Left ventricle myocardium superior (tissue), 1 donor: ENCODE measurements at regions not wholly inside any gene's neighbourhood (a gene's known extent, or its start where the extent isn't known, plus 50 kb on each side); places are given as distances from the start of the nearest gene placed in this dataset.
"Not testable (repeated sequence)": the region's sequence is repeated elsewhere in the genome, so short reads cannot be mapped to it uniquely, and the experiment has no call there.

Experiments
- ATAC-seq: fragments of 200-7000 bp; cut with Tn5 transposase; one replicate; pipeline ENCODE4 v1.9.1; 2020; ENCODE audit warnings: mild to moderate bottlenecking, moderate library complexity
- DNase-seq: peaks from one replicate; pipeline ENCODE4 v3.0.0-alpha.2; 2020
- intact Hi-C: fragments of 100-400 bp; cut with micrococcal nuclease; formaldehyde crosslinking; loops from one replicate; pipeline ENCODE4 v1.11.0; 2022
- donor health status: DM: no; HTN: yes; CAD: no; lungs with severe emphysema.

DNA sequence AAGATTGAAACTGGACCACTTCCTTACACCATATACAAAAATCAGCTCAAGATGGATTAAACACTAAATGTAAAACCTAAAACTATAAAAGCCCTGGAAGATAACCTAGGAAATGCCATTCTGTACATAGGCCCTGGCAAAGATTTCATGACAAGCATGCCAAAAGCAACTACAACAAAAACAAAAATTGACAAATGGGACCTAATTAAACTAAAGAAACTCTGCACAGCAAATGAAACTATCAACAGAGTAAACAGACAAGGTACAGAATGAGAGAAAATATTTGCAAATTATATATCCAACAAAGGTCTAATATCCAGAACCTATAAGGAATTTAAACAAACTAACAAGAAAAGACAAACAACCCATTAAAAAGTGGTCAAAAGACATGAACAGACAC is 173.1 kb upstream of the CCDC54 start:
- DNase-seq: no peak
- intact Hi-C loops: no loop called here
- ATAC-seq: no peak

DNA sequence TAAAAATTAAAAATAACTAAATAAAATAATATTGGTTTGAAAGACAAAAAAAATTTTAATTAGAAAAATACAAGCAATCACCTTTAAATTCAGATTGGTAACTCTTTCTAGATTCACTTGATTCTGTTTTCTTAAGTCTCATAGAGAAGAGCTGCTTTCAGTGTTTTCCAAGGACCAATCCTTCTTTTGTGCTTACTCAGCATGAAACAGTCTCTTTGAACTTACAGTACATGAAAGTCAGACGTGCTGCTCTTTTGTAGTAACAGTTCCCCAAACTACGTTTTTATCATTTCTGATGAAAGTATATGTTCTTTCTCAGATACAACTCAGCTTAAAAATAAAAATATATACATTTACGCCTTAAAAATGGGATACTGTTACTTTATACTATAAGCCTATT is 171.9 kb upstream of the CCDC54 start:
- no peak for ATAC-seq
- intact Hi-C loops: no loop called here
- DNase-seq: no peak

DNA sequence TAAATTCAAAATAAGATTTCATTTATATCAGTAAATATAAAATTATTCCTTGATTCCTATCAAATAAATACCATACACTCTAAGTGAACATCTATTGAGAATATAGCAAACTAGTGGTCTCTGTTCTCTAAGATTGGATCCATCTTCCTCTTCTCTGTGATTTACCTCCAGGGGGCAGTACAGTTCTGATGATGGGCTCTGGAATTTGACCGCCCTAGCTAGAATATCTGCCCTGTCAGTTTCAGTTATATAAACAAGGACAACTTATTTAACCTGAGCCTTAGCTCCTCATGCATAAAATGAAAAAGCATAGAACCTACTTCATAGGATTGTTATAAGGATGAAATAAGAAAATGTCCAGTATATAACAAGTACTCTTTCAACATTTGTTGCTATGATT is 171.1 kb upstream of the CCDC54 start:
- DNase-seq: no peak
- intact Hi-C loops: no loop called here
- ATAC-seq: no peak

DNA sequence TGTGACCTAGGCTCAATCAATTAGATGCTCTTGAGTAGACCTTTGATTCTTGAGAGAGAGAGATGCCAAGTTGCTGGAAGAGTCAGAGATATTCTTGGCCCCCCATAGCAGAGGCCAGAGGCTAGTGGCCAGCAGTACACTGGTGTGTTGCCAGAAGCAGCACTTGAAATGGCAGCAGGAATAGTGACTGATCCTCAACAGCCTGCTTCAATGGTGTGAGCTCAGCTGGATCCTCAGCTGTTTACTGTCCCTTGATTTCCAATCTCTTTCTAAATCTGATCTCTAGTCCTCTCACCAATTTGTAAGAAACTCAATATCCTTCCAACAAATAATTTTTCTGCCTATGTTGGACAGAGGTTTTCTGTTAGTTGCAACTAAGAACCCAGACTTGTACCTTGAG is 170.3 kb upstream of the CCDC54 start:
- DNase-seq (peak; percentile 47), ATAC-seq (peak; percentile 71)
- intact Hi-C loops: no loop called here

DNA sequence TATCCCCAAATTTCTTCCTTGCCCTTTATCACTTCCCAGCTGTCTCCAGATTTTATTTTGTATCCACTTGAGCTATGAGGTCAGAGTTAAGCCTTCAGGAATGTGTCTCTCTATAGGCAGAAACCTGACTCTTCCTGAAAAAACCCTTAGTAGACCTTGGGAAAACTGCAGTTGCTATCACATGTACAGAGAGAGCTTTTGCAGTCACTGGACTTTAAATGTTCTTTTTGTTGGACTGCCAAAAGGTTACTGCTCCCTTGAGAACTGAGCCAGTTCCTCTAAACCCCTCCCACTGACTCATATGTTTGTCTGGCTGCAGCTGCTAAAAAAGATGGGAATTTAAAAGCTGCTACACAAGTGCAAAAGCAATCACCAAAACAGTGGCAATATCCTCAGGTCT is 169.1 kb upstream of the CCDC54 start:
- ATAC-seq: peak; percentile 94
- intact Hi-C loops: no loop called here
- DNase-seq: no peak

DNA sequence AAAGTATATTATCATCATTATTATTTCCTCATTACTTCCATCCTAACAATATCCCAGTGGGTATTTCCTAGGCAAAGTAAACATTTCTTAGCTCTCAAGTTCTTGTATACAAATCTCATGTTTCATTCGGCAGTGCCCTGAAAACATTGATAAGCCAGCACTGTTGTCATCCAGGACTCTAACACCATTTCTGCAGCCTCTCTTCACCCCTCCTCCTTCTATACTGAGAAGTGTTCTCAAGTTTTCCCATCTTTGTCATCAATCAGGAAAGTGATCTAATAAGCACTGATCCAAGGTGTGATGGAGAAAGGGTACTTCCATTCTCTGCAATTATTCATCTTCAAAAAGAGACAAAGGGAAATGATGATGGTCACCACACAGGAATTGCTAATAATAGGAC is 168.4 kb upstream of the CCDC54 start:
- DNase-seq: no peak
- intact Hi-C loops: no loop called here
- peak; percentile 8 for ATAC-seq

DNA sequence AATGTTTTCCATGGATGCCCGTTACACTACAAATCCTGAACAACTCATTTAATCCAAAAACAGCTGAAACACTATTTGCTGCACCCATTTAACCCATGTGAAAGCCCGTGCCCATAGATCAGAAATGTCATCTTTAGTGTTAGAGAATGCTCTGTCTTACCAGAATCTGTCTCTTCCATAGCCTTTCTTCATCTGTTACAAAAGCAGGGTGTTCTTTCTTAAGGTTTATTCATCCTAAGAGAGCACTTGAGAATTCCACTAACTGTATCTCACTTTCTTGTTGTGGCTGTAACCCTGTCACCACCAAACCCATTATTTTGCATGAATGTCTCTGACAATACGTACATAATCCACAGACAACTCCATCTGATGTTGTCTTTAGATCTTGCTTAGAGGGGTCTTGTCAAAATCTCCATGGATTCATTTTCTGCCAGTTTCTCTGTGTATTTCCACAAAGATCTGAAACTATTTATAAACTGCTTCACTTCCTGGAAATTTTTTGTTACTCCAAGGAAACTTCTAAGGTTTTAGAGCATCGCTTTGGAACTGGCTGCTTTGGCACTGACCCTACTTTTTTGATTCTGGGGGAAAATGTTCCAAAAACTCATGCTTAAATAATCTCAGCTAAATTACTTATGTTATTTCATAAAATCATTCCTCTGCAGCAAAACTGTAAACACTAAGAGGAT is 167.8 kb upstream of the CCDC54 start:
- intact Hi-C loops: no loop called here
- DNase-seq (no peak), ATAC-seq (no peak)

DNA sequence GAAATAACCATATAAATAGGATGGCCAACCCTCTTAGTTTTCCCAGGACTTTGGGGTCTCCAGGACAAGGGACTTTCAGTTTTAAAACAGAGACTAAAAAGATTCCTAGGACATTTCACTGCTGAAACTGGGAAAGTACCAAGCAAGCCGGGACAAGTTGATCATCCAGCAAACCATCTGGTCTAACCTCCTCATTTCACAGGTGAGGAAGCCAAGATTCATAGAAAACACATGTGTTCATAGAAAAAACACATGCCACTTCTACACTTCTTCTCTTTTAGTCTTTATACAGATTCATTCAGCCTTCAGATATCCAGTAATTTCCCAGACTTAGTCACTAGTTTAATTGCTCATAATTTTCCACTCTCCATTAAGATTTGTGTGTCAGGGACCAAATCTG is 165.6 kb upstream of the CCDC54 start:
- intact Hi-C loops: no loop called here
- no peak for ATAC-seq
- no peak for DNase-seq

DNA sequence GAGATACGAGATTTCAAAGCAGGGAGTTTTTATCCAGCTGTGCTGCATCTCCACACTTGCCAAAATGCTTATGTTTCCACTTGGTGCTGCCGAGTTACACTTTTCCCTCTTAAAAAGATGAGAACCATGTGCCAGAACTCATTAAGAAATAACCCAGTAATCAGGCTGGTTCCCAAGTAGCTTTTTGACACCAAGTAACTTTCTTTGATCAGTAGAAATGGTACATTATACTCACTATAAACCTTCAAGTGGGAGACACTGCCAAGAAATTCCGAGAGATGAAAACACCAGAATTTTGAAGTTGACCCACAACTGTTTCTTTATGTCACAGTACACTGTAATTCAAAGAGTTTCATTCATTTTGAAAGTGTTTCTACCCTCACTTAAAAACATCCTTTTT is 164.6 kb upstream of the CCDC54 start:
- DNase-seq (no peak), ATAC-seq (no peak)
- intact Hi-C loops: no loop called here

DNA sequence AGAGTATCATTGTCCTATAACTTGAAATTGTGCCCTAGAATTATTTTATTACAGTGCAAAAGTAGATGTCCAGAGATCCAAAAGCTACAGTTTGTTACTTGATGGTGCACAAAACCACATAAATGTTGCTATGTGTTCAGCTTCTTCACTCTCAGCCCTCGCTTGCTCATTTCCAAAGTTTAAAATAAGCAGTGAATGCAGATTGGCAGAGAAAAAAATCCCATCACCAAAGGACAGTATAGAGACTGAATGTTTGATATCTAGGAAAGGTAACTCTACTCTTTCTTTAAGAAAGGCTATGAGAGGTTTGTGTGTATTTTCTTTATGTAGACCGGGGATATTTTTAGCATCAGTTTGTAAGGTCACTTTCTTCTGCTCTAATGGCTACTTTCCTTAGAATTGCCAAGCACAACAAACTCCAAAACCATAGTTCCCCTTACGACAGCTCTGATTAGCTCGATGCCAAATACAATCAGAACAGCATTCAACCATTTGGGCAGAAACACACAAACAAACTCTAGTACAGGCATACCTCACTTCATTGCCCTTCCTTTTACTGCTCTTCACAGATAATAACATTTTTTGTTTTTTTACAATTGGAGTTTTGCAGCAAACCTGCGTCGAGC is 164.1 kb upstream of the CCDC54 start:
- DNase-seq (no peak), ATAC-seq (no peak)
- intact Hi-C loops: no loop called here

DNA sequence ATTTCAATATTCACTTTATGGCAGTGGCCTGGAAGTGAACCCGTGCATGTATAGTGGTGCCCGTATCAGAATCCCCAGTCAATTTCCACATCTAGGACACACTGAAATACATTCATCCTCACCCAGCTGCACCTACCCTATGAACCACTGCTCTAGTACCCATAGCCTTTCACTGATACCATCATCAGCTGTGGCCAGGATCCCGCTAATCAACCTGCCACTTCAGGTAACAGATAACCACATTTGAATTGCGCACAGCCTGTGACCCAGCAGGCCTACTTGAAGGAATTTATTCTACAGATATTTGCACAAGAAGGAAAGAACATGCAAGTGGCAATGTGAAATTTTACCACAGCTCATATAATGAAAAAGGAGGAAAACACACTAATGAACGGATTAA is 161.0 kb upstream of the CCDC54 start:
- intact Hi-C loops: no loop called here
- no peak for DNase-seq
- ATAC-seq: peak; percentile 16

DNA sequence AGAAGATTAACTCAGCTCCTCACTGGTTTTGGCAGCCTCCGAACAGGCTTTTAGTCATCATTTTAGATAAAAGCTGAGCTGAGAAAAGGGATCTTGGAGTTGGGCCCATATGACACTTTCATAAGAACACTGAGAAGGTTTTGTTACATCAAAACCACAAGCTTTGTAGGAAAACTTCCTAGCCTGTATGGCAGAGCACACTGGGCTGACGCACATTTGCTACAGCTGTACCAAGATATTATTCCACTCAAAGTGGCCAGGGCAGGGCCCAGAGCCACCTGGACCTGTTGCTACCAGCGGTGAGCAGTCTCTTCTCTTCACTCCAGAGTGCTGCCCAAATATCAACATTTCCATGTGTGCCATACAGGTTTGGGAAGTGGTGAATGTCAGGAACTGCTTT is 160.5 kb upstream of the CCDC54 start:
- intact Hi-C loops: no loop called here
- DNase-seq (peak; percentile 60), ATAC-seq (peak; percentile 89)

DNA sequence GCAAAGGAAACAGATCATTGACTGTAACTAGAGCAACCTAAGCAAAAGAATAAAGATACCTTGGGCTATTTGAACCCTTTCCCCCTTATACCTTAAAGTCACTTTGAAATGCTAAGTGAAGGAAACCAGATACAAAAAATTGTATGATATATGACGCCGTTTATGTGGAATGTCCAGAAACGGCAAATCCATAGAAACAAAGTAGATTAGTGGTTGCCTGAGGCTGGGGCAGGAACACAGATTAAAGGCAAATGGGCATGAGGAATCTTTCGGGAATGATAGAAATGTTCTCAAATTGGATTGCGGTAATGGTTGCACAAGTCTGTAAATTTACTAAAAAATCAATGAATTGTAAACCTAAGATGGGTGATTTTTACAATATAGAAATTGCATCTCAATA is 160.1 kb upstream of the CCDC54 start:
- intact Hi-C loops: no loop called here
- ATAC-seq (no peak), DNase-seq (no peak)

DNA sequence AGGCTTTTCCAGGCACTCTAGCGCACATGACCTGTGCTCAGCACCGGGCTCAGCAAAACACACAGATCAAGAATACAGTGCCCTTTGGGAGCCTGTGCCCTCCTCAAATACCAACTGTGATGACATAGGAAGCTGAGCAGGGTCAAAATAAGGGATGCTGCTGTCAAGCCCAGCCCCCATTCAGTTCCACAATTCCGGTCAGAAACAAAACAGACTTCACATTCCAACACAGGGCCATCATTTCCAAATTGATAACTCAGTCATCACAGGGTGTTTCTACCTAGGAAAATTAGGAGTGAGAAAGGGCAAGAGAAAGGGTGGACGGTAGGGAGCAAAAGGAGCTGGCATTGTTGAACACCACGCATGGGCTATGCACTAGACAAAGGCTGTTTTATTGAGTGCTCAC is 158.4 kb upstream of the CCDC54 start:
- intact Hi-C loops: no loop called here
- ATAC-seq (no peak), DNase-seq (no peak)

DNA sequence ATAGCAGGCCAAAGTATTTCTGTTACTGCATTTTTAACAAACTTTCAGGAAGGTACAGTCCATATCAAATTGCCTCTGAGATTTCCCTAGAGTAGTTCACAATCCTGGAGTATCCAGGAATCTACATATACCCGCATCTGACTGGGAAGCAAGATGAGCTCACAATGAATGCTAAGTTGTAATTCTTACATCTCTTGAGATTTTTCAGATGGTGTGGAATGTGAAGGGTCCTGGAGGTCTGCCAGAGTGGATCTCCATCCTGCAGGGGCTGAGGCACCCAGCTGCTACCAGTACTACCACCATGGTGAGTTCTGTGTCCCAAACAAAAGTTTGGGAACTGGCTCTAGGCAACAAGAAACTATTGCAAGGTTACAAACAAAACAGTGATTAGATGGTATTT is 156.7 kb upstream of the CCDC54 start:
- intact Hi-C loops: no loop called here
- ATAC-seq: no peak
- DNase-seq: no peak

DNA sequence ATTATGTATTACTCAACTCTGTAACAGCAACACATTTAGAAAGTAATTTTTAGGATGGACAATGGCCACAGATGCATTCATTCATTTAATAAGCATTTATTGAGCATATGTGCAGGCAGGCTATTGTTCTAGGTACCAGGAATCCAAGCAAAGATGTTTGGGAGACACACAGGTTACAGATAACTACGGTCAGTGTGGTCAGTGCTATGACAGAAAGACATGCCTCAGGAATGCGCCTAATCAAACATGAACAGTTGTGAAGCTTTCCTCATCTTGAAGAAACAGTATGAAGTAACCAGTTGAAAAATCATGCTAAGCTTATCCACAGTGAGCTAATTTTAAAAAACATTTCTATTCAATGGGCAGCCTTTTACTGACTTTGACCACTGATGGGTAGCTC is 155.4 kb upstream of the CCDC54 start:
- ATAC-seq (no peak), DNase-seq (no peak)
- intact Hi-C loops: no loop called here

DNA sequence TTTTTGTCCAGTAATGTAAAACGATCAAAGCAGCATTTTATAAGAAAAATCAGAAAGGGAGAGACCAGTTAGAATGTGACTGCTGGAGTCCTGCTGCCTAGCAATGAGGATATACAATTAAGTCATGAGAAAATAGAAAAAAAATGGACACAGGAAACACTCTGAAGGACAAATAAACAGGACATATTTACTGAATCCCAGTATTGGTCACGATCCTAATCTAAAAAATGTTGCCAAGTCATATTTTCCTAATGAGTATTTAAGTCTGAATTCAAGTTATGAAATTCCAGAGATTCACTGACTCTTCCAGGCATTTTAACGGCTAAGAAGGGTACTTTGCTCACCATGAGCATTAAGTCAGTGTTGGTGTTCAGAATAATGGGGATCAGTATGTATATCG is 154.3 kb upstream of the CCDC54 start:
- ATAC-seq: no peak
- no peak for DNase-seq
- intact Hi-C loops: no loop called here

DNA sequence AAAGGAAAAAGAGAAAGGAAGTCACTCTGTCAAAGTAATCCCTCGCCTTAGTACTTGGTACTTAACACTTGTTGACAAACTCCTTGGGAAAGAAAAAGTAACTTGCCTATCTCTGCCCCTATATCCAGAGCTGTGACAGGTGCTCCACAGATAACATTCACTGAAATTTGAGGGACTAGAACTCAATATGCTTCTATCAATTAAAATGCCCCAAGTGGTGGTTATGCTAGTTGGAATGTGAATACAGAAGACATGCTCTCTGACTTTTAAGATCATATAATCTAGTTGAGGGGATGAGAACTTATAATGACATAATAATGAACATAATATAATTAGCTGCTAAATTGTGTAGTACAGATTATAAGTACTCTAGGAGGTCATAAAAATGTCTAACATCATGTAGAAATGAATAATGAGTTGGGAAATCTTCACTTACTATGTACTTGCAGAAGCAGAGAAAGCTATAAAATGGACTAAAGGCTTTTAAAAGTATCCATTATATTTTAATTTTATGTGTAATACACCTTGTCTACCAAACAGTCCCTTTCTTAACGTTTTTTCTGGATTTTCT is 153.1 kb upstream of the CCDC54 start:
- ATAC-seq: no peak
- no peak for DNase-seq
- intact Hi-C loops: no loop called here

DNA sequence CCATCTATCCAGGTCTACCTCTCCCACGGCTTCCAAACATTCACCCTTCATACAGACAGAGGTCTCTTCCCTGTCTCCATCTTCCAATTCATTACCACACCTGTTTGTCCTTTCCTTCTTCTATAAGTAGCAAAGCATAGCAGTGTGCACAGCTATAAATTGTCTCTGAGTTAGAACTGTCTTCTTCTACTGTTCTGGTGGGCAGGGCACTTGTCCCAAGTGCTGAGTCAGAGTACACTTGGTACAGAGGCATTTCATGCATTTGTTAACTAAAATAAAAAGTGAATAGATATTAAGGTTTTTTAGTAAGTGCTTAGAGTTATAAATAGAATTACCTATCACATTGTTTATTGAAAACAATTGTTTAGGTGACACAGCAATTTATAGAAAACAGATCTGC is 150.1 kb upstream of the CCDC54 start:
- ATAC-seq (no peak), DNase-seq (no peak)
- intact Hi-C loops: no loop called here

DNA sequence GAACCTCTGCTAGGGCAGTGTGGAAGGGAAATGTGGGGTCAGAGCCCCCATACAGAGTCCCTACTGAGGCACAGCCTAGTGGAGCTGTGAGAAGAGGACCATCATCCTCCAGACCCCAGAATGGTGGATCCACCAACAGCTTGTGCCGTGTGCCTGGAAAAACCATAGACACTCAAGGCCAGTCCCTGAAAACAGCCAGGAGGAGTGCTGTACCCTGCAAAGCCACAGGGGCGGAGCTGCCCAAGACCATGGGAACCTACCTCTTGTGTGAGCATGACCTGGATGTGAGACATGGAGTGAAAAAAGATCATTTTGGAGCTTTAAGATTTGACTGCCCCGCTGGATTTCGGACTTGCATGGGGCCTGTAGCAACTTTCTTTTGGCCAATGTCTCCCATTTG is 143.4 kb upstream of the CCDC54 start:
- intact Hi-C loops: loop anchor here (10.0 kb wide), 1 partner anchor 191 kb away; no protein-coding TSS in a partner anchor
- not testable (repeated sequence) for ATAC-seq, DNase-seq
